Transverse colon (tissue), 3 donors: ENCODE measurements at regions not wholly inside any gene's neighbourhood (a gene's known extent, or its start where the extent isn't known, plus 50 kb on each side); places are given as distances from the start of the nearest gene placed in this dataset.

Source experiments
- CTCF ChIP-seq, 5 experiments: fragments of 200-600 bp in 3 of 5; fragments of 450-650 bp in 2 of 5; sonication (generic) in 3 of 5; IDR thresholded peaks; 1 replicate in 2 of 5; 2 replicates in 3 of 5; pipeline ENCODE4 v1.5.1; 2016 to 2017; ENCODE audit warnings: antibody characterized with exemption in 5 of 5, inconsistent platforms in 3 of 5, mild to moderate bottlenecking in 2 of 5, moderate library complexity in 1 of 5
- EP300 ChIP-seq: sonication (generic); formaldehyde crosslinking; IDR thresholded peaks from one replicate; pipeline ENCODE4 v1.6.1; 2017; ENCODE audit warnings: antibody characterized with exemption, low read depth
- POLR2A ChIP-seq: fragments of 450-650 bp; IDR thresholded peaks from one replicate; pipeline ENCODE4 v1.6.1; 2016; ENCODE audit warnings: antibody characterized with exemption, mild to moderate bottlenecking, moderate library complexity

- TF ChIP-seq EP300 (no peak), CTCF (IDR thresholded peaks at IDR 0.05) (no peak), POLR2A (no peak)
Observed at GRCh38 chr5:3734632-3735031, 139.0 kb downstream of the IRX1 start.
